Tibial artery (tissue), 4 donors: ENCODE measurements at regions not wholly inside any gene's neighbourhood (a gene's known extent, or its start where the extent isn't known, plus 50 kb on each side); places are given as distances from the start of the nearest gene placed in this dataset.

Source experiments
- DNase-seq, 2 donors: peaks; one replicate each; pipeline ENCODE4 v3.0.0-alpha.2; 2019
- H3K27ac ChIP-seq, 2 donors: fragments of 200-600 bp; sonication (generic) in 1 of 2; 1 replicate in 1 of 2; 2 replicates in 1 of 2; pipeline ENCODE4 v1.5.1; 2018 to 2019; ENCODE audit warnings: mild to moderate bottlenecking in 1 of 2
- H3K27me3 ChIP-seq, 2 donors: fragments of 200-600 bp; sonication (generic) in 1 of 2; one replicate each; pipeline versions ENCODE4 v1.5.1 to v1.6.0; 2016 to 2019
- H3K36me3 ChIP-seq, 3 donors: fragments of 200-600 bp; sonication (generic) in 2 of 3; one replicate each; pipeline ENCODE4 v1.5.1; 2016 to 2019; ENCODE audit warnings: mild to moderate bottlenecking in 2 of 3
- H3K4me1 ChIP-seq, 4 donors: fragments of 200-600 bp; sonication (generic) in 2 of 4; 1 replicate in 3 of 4; 2 replicates in 1 of 4; pipeline ENCODE4 v1.5.1; 2016 to 2019
- H3K4me3 ChIP-seq, 2 donors: fragments of 200-600 bp; sonication (generic) in 1 of 2; 1 replicate in 1 of 2; 2 replicates in 1 of 2; pipeline ENCODE4 v1.5.1; 2018 to 2019; ENCODE audit warnings: mild to moderate bottlenecking in 2 of 2
- H3K9me3 ChIP-seq, 3 donors: fragments of 200-600 bp; sonication (generic) in 1 of 3; one replicate each; pipeline ENCODE4 v1.5.1; 2016 to 2019
- CTCF ChIP-seq, 2 experiments: fragments of 200-600 bp in 1 of 2; fragments of 450-650 bp in 1 of 2; IDR thresholded peaks; one replicate each; pipeline ENCODE4 v1.5.1; 2017 to 2019; ENCODE audit warnings: antibody characterized with exemption in 2 of 2, mild to moderate bottlenecking in 1 of 2, moderate library complexity in 1 of 2
- intact Hi-C: fragments of 100-400 bp; cut with DNase I; formaldehyde crosslinking; loops from one replicate; pipeline ENCODE4 v1.15.0; 2023; ENCODE audit warnings: low total_unique reads

GRCh38 chr16:9199751-9200150, 108.3 kb downstream of the HAPSTR1 start:
- Histone ChIP-seq H3K27ac (no peak overlapping the region), H3K4me3 (no peak overlapping the region), H3K4me1 (no peaks in the 10 kb centered on the region), H3K27me3 (peaks cover 0 to 3% of the 10 kb centered on the region in 2 donors), H3K36me3 (no peaks in the 10 kb centered on the region), H3K9me3 (peaks cover 0 to 5% (median 0%) of the 10 kb centered on the region in 3 donors)
- no peak for TF ChIP-seq CTCF (IDR thresholded peaks at IDR 0.05)
- intact Hi-C loops = no loop called here
- no peak for DNase-seq

- H3K36me3 ChIP-seq = no peaks in the 10 kb centered on the region
- no peaks in the 10 kb centered on the region for H3K4me1 ChIP-seq
- intact Hi-C loops = no loop called here
- no peak overlapping the region for H3K27ac ChIP-seq
- DNase-seq = no peak
- no peak for TF ChIP-seq CTCF (IDR thresholded peaks at IDR 0.05)
- H3K4me3 ChIP-seq = no peak overlapping the region
- peaks cover 0 to 5% (median 0%) of the 10 kb centered on the region in 3 donors for H3K9me3 ChIP-seq
- no peaks in the 10 kb centered on the region for H3K27me3 ChIP-seq
These were observed 112.5 kb downstream of the HAPSTR1 start for GRCh38 chr16:9203956-9204355.

- peaks cover 0 to 5% (median 0%) of the 10 kb centered on the region in 3 donors for H3K9me3 ChIP-seq
- no peaks in the 10 kb centered on the region for H3K4me1 ChIP-seq
- H3K27me3 ChIP-seq = no peaks in the 10 kb centered on the region
- H3K27ac ChIP-seq = no peak overlapping the region
- intact Hi-C loops = no loop called here
- DNase-seq = no peak
- no peaks in the 10 kb centered on the region for H3K36me3 ChIP-seq
- no peak overlapping the region for H3K4me3 ChIP-seq
- TF ChIP-seq CTCF (IDR thresholded peaks at IDR 0.05) = no peak
These were observed 114.2 kb downstream of the HAPSTR1 start for GRCh38 chr16:9205661-9206060.

GRCh38 chr16:9206156-9206555, 114.7 kb downstream of the HAPSTR1 start:
- H3K36me3 ChIP-seq = no peaks in the 10 kb centered on the region
- intact Hi-C loops = no loop called here

GRCh38 chr16:9212621-9213020, 121.2 kb downstream of the HAPSTR1 start:
- intact Hi-C loops = no loop called here
- no peak overlapping the region for H3K4me3 ChIP-seq

More at GRCh38 chr16:9206156-9206555, 114.7 kb downstream of the HAPSTR1 start:
- DNase-seq = no peak
- Histone ChIP-seq H3K27ac (no peak overlapping the region), H3K27me3 (no peaks in the 10 kb centered on the region), H3K9me3 (peaks cover 0 to 5% (median 0%) of the 10 kb centered on the region in 3 donors), H3K4me3 (no peak overlapping the region), H3K4me1 (no peaks in the 10 kb centered on the region)
- TF ChIP-seq CTCF (IDR thresholded peaks at IDR 0.05) = no peak

More at GRCh38 chr16:9212621-9213020, 121.2 kb downstream of the HAPSTR1 start:
- no peaks in the 10 kb centered on the region for H3K27me3 ChIP-seq
- no peaks in the 10 kb centered on the region for H3K4me1 ChIP-seq
- DNase-seq = peak in 1 of 2 donors; percentile 27
- TF ChIP-seq CTCF (IDR thresholded peaks at IDR 0.05) = no peak
- H3K36me3 ChIP-seq = no peaks in the 10 kb centered on the region
- H3K9me3 ChIP-seq = no peaks in the 10 kb centered on the region
- no peak overlapping the region for H3K27ac ChIP-seq
